Pancreas (tissue), 10 donors: ENCODE measurements at regions not wholly inside any gene's neighbourhood (a gene's known extent, or its start where the extent isn't known, plus 50 kb on each side); places are given as distances from the start of the nearest gene placed in this dataset.

Experiments
- ATAC-seq, 4 donors: fragments of 200-7000 bp; cut with Tn5 transposase; one replicate each; pipeline versions ENCODE4 v1.8.0 to v1.9.1; 2020; ENCODE audit warnings: mild to moderate bottlenecking in 4 of 4, moderate library complexity in 4 of 4
- DNase-seq, 6 donors: peaks; one replicate each; pipeline ENCODE4 v3.0.0-alpha.2; 2020
- FAIRE-seq: peaks from 2 replicates; lab custom pipeline; 2012; peaks lifted over from hg19 to GRCh38; lab: Jason Lieb, UNC
- H3K27ac ChIP-seq, 4 donors: fragments of 200-600 bp; sonication (generic); 1 replicate in 3 of 4; 2 replicates in 1 of 4; pipeline versions ENCODE4 v1.5.0 to v1.8.0; 2020
- H3K27me3 ChIP-seq, 4 donors: fragments of 200-600 bp; one replicate each; pipeline ENCODE4 v1.8.0; 2021
- H3K36me3 ChIP-seq, 3 donors: fragments of 200-600 bp; sonication (generic) in 1 of 3; one replicate each; pipeline versions ENCODE4 v1.5.0 to v1.8.0; 2020 to 2021
- H3K4me1 ChIP-seq, 3 donors: fragments of 200-600 bp; one replicate each; pipeline ENCODE4 v1.8.0; 2021
- H3K4me3 ChIP-seq, 4 donors: fragments of 200-600 bp; sonication (generic) in 2 of 4; one replicate each; pipeline versions ENCODE4 v1.5.0 to v1.8.0; 2020 to 2021
- H3K9me3 ChIP-seq, 4 donors: fragments of 200-600 bp; one replicate each; pipeline ENCODE4 v1.8.0; 2021
- CTCF ChIP-seq, 4 donors: fragments of 200-600 bp; sonication (generic) in 3 of 4; IDR thresholded peaks; one replicate each; pipeline versions ENCODE4 v1.5.0 to v1.8.0; 2021; ENCODE audit warnings: antibody characterized with exemption in 4 of 4
- WGBS, 2 donors: extraction: QIAGEN DNeasy Blood & Tissue Kit; methylation state at CpG; one replicate each; pipeline ENCODE4 v1.1.7; 2013; 5-methylcytosine and 5-hydroxymethylcytosine counted together
- intact Hi-C, 3 donors: fragments of 100-400 bp; cut with DNase I; formaldehyde crosslinking; loops; one replicate each; pipeline versions ENCODE4 v1.11.1 to v1.14.2; 2022
- donor health status: healthy with polysubstance abuse.
- donor health status: DM: no; HTN: no; CAD: no; lungs with moderate emphysema.
- donor health status: DM: no; HTN: no; CAD: no.
- donor health status: control.
- donor health status: control.
- donor health status: Bipolar disorder and iron deficiency.
- donor health status: DM: yes; HTN: yes; CAD: no.
- donor health status: DM: no; HTN: no; CAD: no.
- donor health status: DM: no; HTN: no; CAD: no.
- donor health status: DM: yes; HTN: yes; CAD: no.

GRCh38 chr7:114364151-114364550, 50.5 kb upstream of the FOXP2 start:
- FAIRE-seq (no peak), DNase-seq (peak in 5 of 6 donors; percentile 23 to 42 (median 31)), ATAC-seq (peak; percentile 73 to 86 (median 83))
- TF ChIP-seq CTCF (IDR thresholded peaks at IDR 0.05): no peak
- Histone ChIP-seq H3K36me3 (no peaks in the 10 kb centered on the region), H3K27me3 (no peaks in the 10 kb centered on the region), H3K4me3 (no peak overlapping the region), H3K4me1 (peaks cover 9 to 26% (median 25%) of the 10 kb centered on the region in 3 donors), H3K9me3 (no peaks in the 10 kb centered on the region), H3K27ac (no peak overlapping the region)
- WGBS, 2 donors: 25 to 30% methylated on average over 3 of the region's 3 CpGs
- intact Hi-C loops: no loop called here

- WGBS, 2 donors: 29 to 35% methylated on average over 1 of the region's 1 CpG
- H3K36me3 ChIP-seq: no peaks in the 10 kb centered on the region
- H3K4me3 ChIP-seq: no peak overlapping the region
- TF ChIP-seq CTCF (IDR thresholded peaks at IDR 0.05): no peak
- H3K9me3 ChIP-seq: no peaks in the 10 kb centered on the region
- ATAC-seq: peak; percentile 63 to 86 (median 71)
- intact Hi-C loops: no loop called here
- no peak for DNase-seq
- FAIRE-seq: no peak
- no peaks in the 10 kb centered on the region for H3K27me3 ChIP-seq
- peaks cover 9 to 26% (median 25%) of the 10 kb centered on the region in 3 donors for H3K4me1 ChIP-seq
- H3K27ac ChIP-seq: no peak overlapping the region
These were observed 51.3 kb upstream of the FOXP2 start for GRCh38 chr7:114363292-114363691.

- H3K4me1 ChIP-seq: peaks cover 0 to 12% (median 7%) of the 10 kb centered on the region in 3 donors
- no peak overlapping the region for H3K27ac ChIP-seq
- H3K9me3 ChIP-seq: no peaks in the 10 kb centered on the region
- H3K36me3 ChIP-seq: no peaks in the 10 kb centered on the region
- no peaks in the 10 kb centered on the region for H3K27me3 ChIP-seq
- ATAC-seq: no peak
- intact Hi-C loops: no loop called here
- DNase-seq: no peak
- no peak for FAIRE-seq
- 92% methylated on average over 2 of the region's 2 CpGs for WGBS, 2 donors
- H3K4me3 ChIP-seq: no peak overlapping the region
- no peak for TF ChIP-seq CTCF (IDR thresholded peaks at IDR 0.05)
These were observed 55.7 kb upstream of the FOXP2 start for GRCh38 chr7:114358911-114359310.

- no peak for DNase-seq
- Histone ChIP-seq H3K27me3 (no peaks in the 10 kb centered on the region), H3K4me3 (no peak overlapping the region), H3K27ac (no peak overlapping the region), H3K9me3 (no peaks in the 10 kb centered on the region), H3K4me1 (peaks cover 0 to 4% (median 0%) of the 10 kb centered on the region in 3 donors), H3K36me3 (no peaks in the 10 kb centered on the region)
- FAIRE-seq: no peak
- WGBS, 2 donors: 86 to 89% methylated on average over 3 of the region's 3 CpGs
- ATAC-seq: no peak
- no peak for TF ChIP-seq CTCF (IDR thresholded peaks at IDR 0.05)
- intact Hi-C loops: no loop called here
These were observed 58.5 kb upstream of the FOXP2 start for GRCh38 chr7:114356133-114356532.

GRCh38 chr7:114354306-114354705, 60.3 kb upstream of the FOXP2 start:
- no peaks in the 10 kb centered on the region for H3K9me3 ChIP-seq
- H3K27me3 ChIP-seq: no peaks in the 10 kb centered on the region
- no peak overlapping the region for H3K4me3 ChIP-seq
- intact Hi-C loops: no loop called here
- no peak overlapping the region for H3K27ac ChIP-seq
- no peaks in the 10 kb centered on the region for H3K36me3 ChIP-seq
- H3K4me1 ChIP-seq: no peaks in the 10 kb centered on the region
- ATAC-seq: no peak
- no peak for TF ChIP-seq CTCF (IDR thresholded peaks at IDR 0.05)
- DNase-seq: no peak
- no peak for FAIRE-seq
- WGBS, 2 donors: 92 to 96% methylated on average over 1 of the region's 1 CpG
